HL-60/S4 (cell line): ENCODE measurements at regions not wholly inside any gene's neighbourhood (a gene's known extent, or its start where the extent isn't known, plus 50 kb on each side); places are given as distances from the start of the nearest gene placed in this dataset.

ENCODE experiments used
- in situ Hi-C: fragments of 300-500 bp; cut with MboI; formaldehyde crosslinking; loops from 2 replicates; pipeline ENCODE4 v1.14.3; 2022; ENCODE audit warnings: low sequenced_read_pairs

- in situ Hi-C loops = no loop called here
Observed at GRCh38 chr10:120272350-120272749, 184.7 kb upstream of the PLPP4 start.

- in situ Hi-C loops = no loop called here
Observed at GRCh38 chr10:120278069-120278468, 179.0 kb upstream of the PLPP4 start.

GRCh38 chr10:120279196-120279595 is 177.8 kb upstream of the PLPP4 start:
- in situ Hi-C loops = no loop called here

GRCh38 chr10:120282421-120282820 is 174.6 kb upstream of the PLPP4 start:
- in situ Hi-C loops = no loop called here

GRCh38 chr10:120282846-120283492 is 174.1 kb upstream of the PLPP4 start:
- in situ Hi-C loops = no loop called here

GRCh38 chr10:120285408-120285807 is 171.6 kb upstream of the PLPP4 start:
- in situ Hi-C loops = no loop called here

- in situ Hi-C loops = no loop called here
Observed at GRCh38 chr10:120286280-120286679, 170.7 kb upstream of the PLPP4 start.

GRCh38 chr10:120300513-120300912 is 156.5 kb upstream of the PLPP4 start:
- in situ Hi-C loops = no loop called here

- in situ Hi-C loops = no loop called here
Observed at GRCh38 chr10:120308589-120308988, 148.4 kb upstream of the PLPP4 start.

- in situ Hi-C loops = no loop called here
Observed at GRCh38 chr10:120313715-120314114, 143.3 kb upstream of the PLPP4 start.

GRCh38 chr10:120314442-120314841 is 142.6 kb upstream of the PLPP4 start:
- in situ Hi-C loops = no loop called here

- in situ Hi-C loops = no loop called here
Observed at GRCh38 chr10:120318862-120319261, 138.2 kb upstream of the PLPP4 start.

- in situ Hi-C loops = loop anchor here (25.0 kb wide), 1 partner anchor 640 kb away; no protein-coding TSS in a partner anchor
Observed at GRCh38 chr10:120327675-120328074, 129.4 kb upstream of the PLPP4 start.

- in situ Hi-C loops = loop anchor here (25.0 kb wide), 1 partner anchor 641 kb away; no protein-coding TSS in a partner anchor
Observed at GRCh38 chr10:120328647-120329046, 128.4 kb upstream of the PLPP4 start.

- in situ Hi-C loops = loop anchor here (25.0 kb wide), 1 partner anchor 648 kb away; no protein-coding TSS in a partner anchor
Observed at GRCh38 chr10:120335553-120335952, 121.5 kb upstream of the PLPP4 start.

- in situ Hi-C loops = loop anchor here (25.0 kb wide), 1 partner anchor 649 kb away; no protein-coding TSS in a partner anchor
Observed at GRCh38 chr10:120336306-120336910, 120.6 kb upstream of the PLPP4 start.

GRCh38 chr10:120336911-120337540 is 120.0 kb upstream of the PLPP4 start:
- in situ Hi-C loops = loop anchor here (25.0 kb wide), 1 partner anchor 650 kb away; no protein-coding TSS in a partner anchor

- in situ Hi-C loops = loop anchor here (25.0 kb wide), 1 partner anchor 655 kb away; no protein-coding TSS in a partner anchor
Observed at GRCh38 chr10:120342115-120342714, 114.8 kb upstream of the PLPP4 start.

- in situ Hi-C loops = loop anchor here (25.0 kb wide), 1 partner anchor 658 kb away; no protein-coding TSS in a partner anchor
Observed at GRCh38 chr10:120345186-120345585, 111.8 kb upstream of the PLPP4 start.

GRCh38 chr10:120347644-120348043 is 109.4 kb upstream of the PLPP4 start:
- in situ Hi-C loops = loop anchor here (25.0 kb wide), 1 partner anchor 660 kb away; no protein-coding TSS in a partner anchor

- in situ Hi-C loops = loop anchor here (25.0 kb wide), 1 partner anchor 662 kb away; no protein-coding TSS in a partner anchor
Observed at GRCh38 chr10:120349069-120349468, 108.0 kb upstream of the PLPP4 start.
